ENCODE measurements at regions not wholly inside any gene's neighbourhood (a gene's known extent, or its start where the extent isn't known, plus 50 kb on each side); places are given as distances from the start of the nearest gene placed in this dataset.

DNA sequence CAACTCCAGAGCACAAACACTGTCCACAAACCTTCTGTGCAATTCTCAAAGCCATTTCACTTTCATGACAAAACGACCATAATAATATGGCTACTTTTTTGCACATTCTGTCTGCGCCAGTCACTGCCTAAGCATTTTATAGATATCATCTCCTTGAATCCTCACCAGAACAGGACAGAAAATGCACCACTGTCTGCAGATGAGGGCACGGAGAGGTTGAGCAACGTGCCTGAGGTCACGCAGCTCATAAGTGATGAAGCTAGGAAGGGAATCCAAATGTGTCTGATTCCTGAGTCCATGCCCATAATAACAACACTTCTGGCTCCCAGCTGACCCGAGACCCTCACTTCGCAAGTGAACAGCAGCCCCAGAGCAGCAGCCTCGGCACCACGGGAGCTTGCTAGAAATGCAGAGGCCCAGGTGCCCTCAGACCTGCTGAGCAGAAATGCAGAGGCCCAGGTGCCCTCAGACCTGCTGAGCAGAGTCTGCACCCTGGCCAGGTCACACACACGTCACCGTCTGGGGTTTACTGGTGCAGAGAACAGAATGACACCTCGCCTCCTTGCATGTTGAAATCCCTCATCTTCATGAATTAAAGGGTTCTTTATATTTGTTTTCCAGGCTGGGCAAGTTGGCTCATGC, 265.2 kb downstream of the BMP7 start:
- Histone ChIP-seq H3K9me3 (ENCODE audit: control insufficient read depth in 2 of 3, insufficient read depth in 1 of 3, low read length in 3 of 3) (peaks cover 0 to 16% (median 0%) of the 10 kb centered on the region in 3 donors), H3K4me3 (ENCODE audit: low read length in 3 of 3) (no peak overlapping the region), H3K27ac (ENCODE audit: low read depth in 2 of 2, low read length in 2 of 2) (no peak overlapping the region), H3K27me3 (ENCODE audit: control insufficient read depth, insufficient read depth, low read length) (no peaks in the 10 kb centered on the region), H3K4me1 (ENCODE audit: control insufficient read depth in 2 of 3, insufficient read depth in 2 of 3, low read depth in 1 of 3, low read length in 3 of 3) (no peaks in the 10 kb centered on the region), H3K36me3 (ENCODE audit: control insufficient read depth in 2 of 3, insufficient read depth in 3 of 3, low read length in 3 of 3) (no peaks in the 10 kb centered on the region), H3K9ac (ENCODE audit: low read length in 3 of 3) (no peak overlapping the region)
- intact Hi-C loops (cut with DNase I): no loop called here
- no peak for TF ChIP-seq CTCF (IDR thresholded peaks at IDR 0.05; ENCODE audit: borderline replicate concordance, extremely low read depth, insufficient read depth)
- DNase-seq (no peak), FAIRE-seq (no peak)

GRCh38 chr20:57002066-57002570, 264.3 kb downstream of the BMP7 start:
- Histone ChIP-seq H3K9me3 (ENCODE audit: control insufficient read depth in 2 of 3, insufficient read depth in 1 of 3, low read length in 3 of 3) (peaks cover 0 to 16% (median 0%) of the 10 kb centered on the region in 3 donors), H3K36me3 (ENCODE audit: control insufficient read depth in 2 of 3, insufficient read depth in 3 of 3, low read length in 3 of 3) (no peaks in the 10 kb centered on the region), H3K27me3 (ENCODE audit: control insufficient read depth, insufficient read depth, low read length) (no peaks in the 10 kb centered on the region), H3K27ac (ENCODE audit: low read depth in 2 of 2, low read length in 2 of 2) (no peak overlapping the region), H3K4me1 (ENCODE audit: control insufficient read depth in 2 of 3, insufficient read depth in 2 of 3, low read depth in 1 of 3, low read length in 3 of 3) (no peaks in the 10 kb centered on the region), H3K9ac (ENCODE audit: low read length in 3 of 3) (no peak overlapping the region), H3K4me3 (ENCODE audit: low read length in 3 of 3) (no peak overlapping the region)
- DNase-seq (no peak), FAIRE-seq (no peak)
- TF ChIP-seq CTCF (IDR thresholded peaks at IDR 0.05; ENCODE audit: borderline replicate concordance, extremely low read depth, insufficient read depth): no peak
- intact Hi-C loops (cut with DNase I): no loop called here

GRCh38 chr20:57003012-57003411, 263.4 kb downstream of the BMP7 start:
- Histone ChIP-seq H3K27me3 (ENCODE audit: control insufficient read depth, insufficient read depth, low read length) (no peaks in the 10 kb centered on the region), H3K9me3 (ENCODE audit: control insufficient read depth in 2 of 3, insufficient read depth in 1 of 3, low read length in 3 of 3) (peaks cover 0 to 14% (median 0%) of the 10 kb centered on the region in 3 donors), H3K27ac (ENCODE audit: low read depth in 2 of 2, low read length in 2 of 2) (no peak overlapping the region), H3K36me3 (ENCODE audit: control insufficient read depth in 2 of 3, insufficient read depth in 3 of 3, low read length in 3 of 3) (no peaks in the 10 kb centered on the region), H3K4me3 (ENCODE audit: low read length in 3 of 3) (no peak overlapping the region), H3K4me1 (ENCODE audit: control insufficient read depth in 2 of 3, insufficient read depth in 2 of 3, low read depth in 1 of 3, low read length in 3 of 3) (no peaks in the 10 kb centered on the region), H3K9ac (ENCODE audit: low read length in 3 of 3) (no peak overlapping the region)
- intact Hi-C loops (cut with DNase I): no loop called here
- FAIRE-seq: no peak
- DNase-seq: no peak
- TF ChIP-seq CTCF (IDR thresholded peaks at IDR 0.05; ENCODE audit: borderline replicate concordance, extremely low read depth, insufficient read depth): no peak

All from kidney (tissue), 13 donors.